ENCODE measurements at regions not wholly inside any gene's neighbourhood (a gene's known extent, or its start where the extent isn't known, plus 50 kb on each side); places are given as distances from the start of the nearest gene placed in this dataset.

DNA sequence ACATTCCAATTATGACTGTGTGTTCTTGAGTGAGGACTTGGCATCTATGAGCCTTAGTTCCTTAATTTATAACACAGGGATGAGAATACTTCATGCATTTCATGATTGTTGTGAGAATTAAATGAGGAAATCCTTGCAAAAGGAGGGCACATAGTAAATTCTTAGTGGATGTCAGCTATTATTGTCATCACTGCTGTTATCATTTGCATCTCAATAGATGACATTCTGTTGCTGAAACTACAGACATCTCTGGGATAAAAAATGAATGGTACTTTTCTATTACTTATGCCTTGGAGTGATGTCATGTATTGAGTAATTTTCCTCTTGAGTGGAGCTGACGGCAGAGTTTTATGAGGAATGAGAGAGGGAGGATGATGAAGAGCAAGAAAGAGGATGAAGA lies 184.4 kb upstream of the CDH11 start:
- no peaks in the 10 kb centered on the region for H3K27me3 ChIP-seq
- no peak overlapping the region for H3K27ac ChIP-seq (replicated peaks in 1 of 4)
- intact Hi-C loops (cut with DNase I), result no loop called here
- H3K4me3 ChIP-seq, result no peak overlapping the region
- 59% methylated on average over 1 of the region's 1 CpG for WGBS
- H3K4me1 ChIP-seq, result peaks cover 0 to 9% (median 4%) of the 10 kb centered on the region in 4 donors
- no peaks in the 10 kb centered on the region for H3K9me3 ChIP-seq
- TF ChIP-seq POLR2A (IDR thresholded peaks at IDR 0.05; ENCODE audit: low read depth), result no peak
- TF ChIP-seq EP300 (IDR thresholded peaks at IDR 0.05), result no peak
- no peak for TF ChIP-seq CTCF (IDR thresholded peaks at IDR 0.05)
- TF ChIP-seq POLR2AphosphoS5 (IDR thresholded peaks at IDR 0.05), result no peak
- DNase-seq (ENCODE audit: extremely low spot score), result no peak
- no peaks in the 10 kb centered on the region for H3K36me3 ChIP-seq

DNA sequence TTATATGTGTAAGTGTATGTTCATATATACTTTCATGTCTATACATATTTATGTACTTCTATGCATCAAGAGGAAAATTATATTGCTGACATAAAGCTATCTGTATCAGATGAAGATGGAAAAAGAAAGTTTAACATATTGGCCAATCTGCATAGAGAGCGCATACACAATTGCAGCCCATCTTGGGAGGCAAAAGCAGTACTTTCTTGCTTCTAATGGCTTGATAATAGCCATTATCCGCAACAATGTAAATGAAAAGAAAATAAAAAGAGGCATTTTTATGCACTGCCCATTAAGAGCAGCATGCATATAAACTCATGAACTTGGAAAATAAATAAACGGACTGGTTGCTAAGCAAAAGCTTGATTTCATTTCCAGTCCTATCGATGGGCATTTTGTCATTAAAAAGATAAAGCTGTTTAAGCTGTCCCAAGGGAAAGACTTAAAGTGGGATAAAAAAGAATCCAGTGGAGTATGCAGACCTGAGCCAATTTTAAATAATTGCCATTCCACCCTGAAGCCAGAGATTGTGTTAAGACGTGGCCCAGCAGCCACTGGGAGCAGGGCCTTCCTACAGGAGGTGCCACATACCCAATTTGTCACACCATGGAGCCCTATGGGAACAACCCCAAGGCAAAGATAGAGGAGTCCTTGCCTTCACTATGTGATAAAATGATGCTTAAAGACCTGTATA lies 183.6 kb upstream of the CDH11 start:
- Histone ChIP-seq H3K9me3 (no peaks in the 10 kb centered on the region), H3K4me1 (peaks cover 0 to 9% (median 3%) of the 10 kb centered on the region in 4 donors), H3K27ac (replicated peaks in 1 of 4) (no peak overlapping the region), H3K27me3 (no peaks in the 10 kb centered on the region), H3K36me3 (no peaks in the 10 kb centered on the region), H3K4me3 (no peak overlapping the region)
- 55% methylated on average over 5 of the region's 5 CpGs for WGBS
- intact Hi-C loops (cut with DNase I), result no loop called here
- peak; percentile 53 for DNase-seq (ENCODE audit: extremely low spot score)
- TF ChIP-seq EP300 (IDR thresholded peaks at IDR 0.05), result no peak
- no peak for TF ChIP-seq POLR2A (IDR thresholded peaks at IDR 0.05; ENCODE audit: low read depth)
- no peak for TF ChIP-seq CTCF (IDR thresholded peaks at IDR 0.05)
- no peak for TF ChIP-seq POLR2AphosphoS5 (IDR thresholded peaks at IDR 0.05)

GRCh38 chr16:65301029-65301428 lies 179.2 kb upstream of the CDH11 start:
- TF ChIP-seq EP300 (IDR thresholded peaks at IDR 0.05) (no peak), POLR2A (IDR thresholded peaks at IDR 0.05; ENCODE audit: low read depth) (no peak)
- no peaks in the 10 kb centered on the region for H3K9me3 ChIP-seq
- no peaks in the 10 kb centered on the region for H3K36me3 ChIP-seq
- DNase-seq (ENCODE audit: extremely low spot score), result no peak
- no peak overlapping the region for H3K27ac ChIP-seq (replicated peaks in 1 of 4)
- WGBS, result 94% methylated on average over 1 of the region's 1 CpG
- intact Hi-C loops (cut with DNase I), result no loop called here
- H3K27me3 ChIP-seq, result no peaks in the 10 kb centered on the region
- H3K4me1 ChIP-seq, result peaks cover 0 to 24% (median 18%) of the 10 kb centered on the region in 4 donors
- no peak overlapping the region for H3K4me3 ChIP-seq

- Histone ChIP-seq H3K4me1 (peaks cover 0 to 19% (median 15%) of the 10 kb centered on the region in 4 donors), H3K9me3 (no peaks in the 10 kb centered on the region), H3K27ac (replicated peaks in 1 of 4) (peak overlapping the region in 3 of 4 donors; percentile 22 to 56 (median 51)), H3K27me3 (no peaks in the 10 kb centered on the region), H3K36me3 (no peaks in the 10 kb centered on the region), H3K4me3 (no peak overlapping the region)
- intact Hi-C loops (cut with DNase I), result no loop called here
- DNase-seq (ENCODE audit: extremely low spot score), result peak; percentile 26
- TF ChIP-seq POLR2AphosphoS5 (IDR thresholded peaks at IDR 0.05) (peak in 1 of 2 donors; percentile 48), EP300 (IDR thresholded peaks at IDR 0.05) (no peak), POLR2A (IDR thresholded peaks at IDR 0.05; ENCODE audit: low read depth) (no peak)
Measured at GRCh38 chr16:65297453-65297852, 175.6 kb upstream of the CDH11 start.

- intact Hi-C loops (cut with DNase I), result no loop called here
- Histone ChIP-seq H3K4me3 (no peak overlapping the region), H3K27me3 (no peaks in the 10 kb centered on the region), H3K36me3 (no peaks in the 10 kb centered on the region), H3K27ac (replicated peaks in 1 of 4) (no peak overlapping the region), H3K9me3 (no peaks in the 10 kb centered on the region), H3K4me1 (peaks cover 0 to 19% (median 15%) of the 10 kb centered on the region in 4 donors)
- no peak for TF ChIP-seq POLR2AphosphoS5 (IDR thresholded peaks at IDR 0.05)
- no peak for TF ChIP-seq EP300 (IDR thresholded peaks at IDR 0.05)
- TF ChIP-seq POLR2A (IDR thresholded peaks at IDR 0.05; ENCODE audit: low read depth), result no peak
- no peak for TF ChIP-seq CTCF (IDR thresholded peaks at IDR 0.05)
- 94% methylated on average over 6 of the region's 6 CpGs for WGBS
- DNase-seq (ENCODE audit: extremely low spot score), result peak; percentile 8
Measured at GRCh38 chr16:65295527-65295926, 173.7 kb upstream of the CDH11 start.
